Activated CD8-positive, alpha-beta memory T cell treated with anti-CD3 and anti-CD28 coated beads, Interleukin-2, amount 50 U/mL, for 4 hours (primary cell): ENCODE measurements at regions not wholly inside any gene's neighbourhood (a gene's known extent, or its start where the extent isn't known, plus 50 kb on each side); places are given as distances from the start of the nearest gene placed in this dataset.
"Not testable (repeated sequence)": the region's sequence is repeated elsewhere in the genome, so short reads cannot be mapped to it uniquely, and the experiment has no call there.

Experiments used
- DNase-seq: peaks from one replicate; pipeline ENCODE4 v3.0.0-alpha.2; 2020

- DNase-seq, result no peak
These were observed 52.7 kb upstream of the CRIM1 start for GRCh38 chr2:36302911-36303310.

- DNase-seq, result no peak
These were observed 53.7 kb upstream of the CRIM1 start for GRCh38 chr2:36301843-36302242.

- no peak for DNase-seq
These were observed 54.9 kb upstream of the CRIM1 start for GRCh38 chr2:36300697-36301096.

- no peak for DNase-seq
These were observed 58.8 kb upstream of the CRIM1 start for GRCh38 chr2:36296798-36297197.

GRCh38 chr2:36294316-36294721 lies 61.3 kb upstream of the CRIM1 start:
- DNase-seq, result no peak

- DNase-seq, result no peak
These were observed 65.2 kb upstream of the CRIM1 start for GRCh38 chr2:36290306-36290856.

- DNase-seq, result no peak
These were observed 65.8 kb upstream of the CRIM1 start for GRCh38 chr2:36289731-36290130.

DNA sequence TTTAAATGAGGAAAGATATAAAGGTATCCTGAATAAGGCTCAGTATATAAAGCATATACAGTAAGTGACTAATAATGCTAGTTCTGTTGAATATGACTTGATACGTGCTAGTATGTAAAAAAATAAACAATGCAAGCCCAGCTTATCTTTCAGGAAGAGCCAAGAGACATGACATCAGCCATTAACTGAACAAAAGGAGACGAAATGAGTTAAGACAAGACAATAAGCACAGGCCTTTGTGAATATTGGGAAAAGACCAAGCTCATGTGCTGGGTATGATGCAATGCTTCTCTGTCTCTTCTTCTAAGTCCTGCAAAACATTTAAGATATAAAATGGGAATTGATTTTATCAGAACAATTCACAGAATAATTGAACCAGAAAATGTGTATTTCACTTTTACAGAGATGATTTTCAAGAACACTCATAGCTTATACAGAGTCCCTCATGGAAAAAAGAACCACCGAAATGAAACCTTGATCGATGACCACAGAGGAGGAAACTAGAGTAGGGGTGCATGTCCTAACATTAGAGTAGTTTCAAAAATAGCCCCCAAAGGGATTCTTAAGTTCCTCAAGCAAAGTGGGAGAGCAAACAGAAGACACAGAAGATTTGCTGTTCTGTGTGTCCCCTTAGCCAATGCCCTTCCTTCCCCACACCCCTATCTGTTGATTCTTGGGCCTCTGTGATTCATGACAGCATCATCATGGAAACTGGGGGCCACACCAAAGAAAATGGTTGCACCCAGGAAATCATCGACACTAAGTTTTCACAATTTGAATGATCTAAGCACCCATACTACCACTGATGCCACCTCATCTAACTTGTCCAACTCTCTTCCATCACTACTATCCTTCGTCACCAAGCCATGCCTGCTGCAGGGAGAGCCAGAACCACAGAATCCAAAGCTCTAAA lies 68.0 kb upstream of the CRIM1 start:
- no peak for DNase-seq

DNA sequence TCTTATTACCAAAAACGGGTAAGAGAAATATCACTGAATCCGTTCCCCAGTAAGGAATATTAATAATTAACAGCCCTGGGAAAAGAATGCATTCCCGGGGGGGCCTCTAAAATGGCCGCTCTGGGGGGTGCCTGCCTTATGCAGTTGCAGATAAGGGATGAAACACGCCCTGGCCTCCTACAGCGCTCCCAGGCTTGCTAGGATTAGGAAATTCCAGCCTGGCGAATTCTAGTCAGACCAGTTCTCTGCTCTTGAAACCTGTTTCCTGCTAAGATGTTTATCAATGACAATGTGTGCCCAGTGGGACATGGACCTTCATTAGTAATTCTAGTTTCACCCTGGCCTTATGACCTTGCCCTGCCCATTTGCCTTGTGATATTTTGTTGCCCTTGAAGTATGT lies 76.1 kb upstream of the CRIM1 start:
- DNase-seq, result not testable (repeated sequence)

DNA sequence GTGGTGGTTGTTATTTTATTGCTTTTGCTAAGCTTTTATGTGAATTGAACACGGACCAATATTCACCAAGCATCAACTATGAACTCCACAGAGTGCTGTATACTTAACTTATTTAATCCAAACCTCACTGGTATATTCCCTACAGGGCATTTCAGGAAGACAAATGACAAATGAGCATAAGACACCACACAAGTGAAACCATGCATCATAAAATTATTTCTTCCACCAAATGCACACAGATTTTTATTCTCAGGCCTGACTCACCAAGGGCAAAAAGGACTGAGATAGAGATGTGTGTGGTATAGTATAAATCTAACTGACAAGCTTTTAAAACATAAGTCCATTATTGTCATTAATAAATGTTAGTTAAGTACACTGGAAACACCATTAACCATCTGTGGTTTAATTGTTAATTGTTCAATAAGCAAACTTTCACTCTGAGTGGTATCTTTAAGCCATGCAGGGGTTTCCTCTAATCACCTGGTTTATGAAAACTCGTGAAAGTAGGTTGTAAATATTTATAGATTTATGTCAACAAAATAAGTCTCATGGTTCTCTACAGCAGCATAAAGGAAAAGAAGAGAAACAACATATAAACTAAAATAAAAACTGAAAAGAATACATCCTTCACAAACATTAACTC lies 77.6 kb upstream of the CRIM1 start:
- DNase-seq, result no peak

DNA sequence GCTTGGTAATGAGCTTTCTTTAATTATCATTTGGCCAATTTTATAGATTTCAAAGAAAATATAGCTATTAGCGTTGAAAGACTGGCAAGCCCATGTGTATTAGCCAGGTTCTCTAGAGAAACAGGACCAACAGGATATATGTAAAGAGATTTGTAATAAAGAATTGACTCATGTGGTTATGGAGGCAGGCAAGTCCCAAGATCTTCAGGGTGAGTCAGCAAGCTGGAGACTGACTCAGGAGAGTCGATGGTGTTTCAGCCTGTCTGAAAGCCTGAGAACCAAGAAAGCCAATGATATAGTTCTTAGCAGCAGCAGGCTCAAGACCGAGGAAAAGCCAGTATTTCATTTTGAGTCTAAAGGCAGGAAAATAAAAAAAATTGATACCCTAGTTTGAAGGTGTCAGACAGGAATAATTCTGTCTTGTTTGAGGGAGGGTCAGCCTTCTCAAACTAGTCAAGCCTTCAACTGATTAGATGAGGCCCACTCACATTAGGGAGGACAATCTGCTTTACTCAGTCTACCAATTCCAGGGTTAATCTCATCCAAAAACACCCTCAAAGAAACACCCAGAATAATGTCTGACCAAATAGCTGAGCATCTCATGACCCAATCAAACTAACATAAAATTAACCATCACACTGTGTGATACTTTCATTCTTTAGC lies 78.3 kb upstream of the CRIM1 start:
- no peak for DNase-seq

- DNase-seq, result no peak
These were observed 84.3 kb upstream of the CRIM1 start for GRCh38 chr2:36271266-36271665.

GRCh38 chr2:36270758-36271157 lies 84.8 kb upstream of the CRIM1 start:
- DNase-seq, result no peak

DNA sequence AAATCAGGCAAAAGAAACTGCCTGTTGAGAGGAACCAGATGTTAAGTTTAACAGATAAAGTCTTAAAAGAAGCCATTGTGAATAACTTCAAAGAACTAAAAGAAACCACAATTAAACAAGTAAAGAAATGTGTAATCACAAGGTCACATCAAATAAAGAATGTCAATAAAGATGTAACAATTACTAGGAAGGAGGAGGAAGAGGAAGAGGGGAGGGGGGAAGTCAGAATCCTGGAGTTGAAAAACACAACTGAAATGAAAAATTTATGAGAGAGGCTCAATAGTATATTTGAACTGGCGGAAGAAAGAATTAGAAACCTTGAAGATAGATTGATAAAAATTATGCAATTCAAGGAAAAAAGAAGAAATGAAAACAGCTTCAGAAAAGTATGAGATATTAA lies 88.4 kb upstream of the CRIM1 start:
- no peak for DNase-seq

- no peak for DNase-seq
These were observed 88.9 kb upstream of the CRIM1 start for GRCh38 chr2:36266536-36267121.

DNA sequence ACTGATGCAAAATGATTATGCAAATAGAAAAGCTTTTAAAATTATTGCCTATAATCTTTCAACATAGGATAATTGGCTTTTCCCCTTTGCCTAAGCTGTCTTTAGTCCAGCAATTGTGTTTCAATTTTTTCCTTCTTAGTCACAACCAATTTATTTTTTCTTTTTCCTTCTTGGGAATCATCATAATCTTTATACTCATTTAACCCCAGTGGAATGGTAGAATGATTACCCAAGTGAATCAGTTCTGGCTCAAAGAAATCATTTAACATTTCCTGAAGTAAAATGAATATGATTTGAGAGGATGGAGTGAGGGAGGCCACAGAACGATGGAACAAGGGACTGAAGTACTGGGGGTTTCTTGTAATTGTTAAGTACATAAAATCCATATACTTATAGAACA lies 93.0 kb upstream of the CRIM1 start:
- DNase-seq, result no peak

- DNase-seq, result no peak
These were observed 99.7 kb upstream of the CRIM1 start for GRCh38 chr2:36255863-36256262.

- no peak for DNase-seq
These were observed 102.5 kb upstream of the CRIM1 start for GRCh38 chr2:36253086-36253485.

- no peak for DNase-seq
These were observed 109.1 kb upstream of the CRIM1 start for GRCh38 chr2:36246320-36246990.

GRCh38 chr2:36245651-36246050 lies 109.9 kb upstream of the CRIM1 start:
- DNase-seq, result no peak

- no peak for DNase-seq
These were observed 117.5 kb upstream of the CRIM1 start for GRCh38 chr2:36238106-36238505.

DNA sequence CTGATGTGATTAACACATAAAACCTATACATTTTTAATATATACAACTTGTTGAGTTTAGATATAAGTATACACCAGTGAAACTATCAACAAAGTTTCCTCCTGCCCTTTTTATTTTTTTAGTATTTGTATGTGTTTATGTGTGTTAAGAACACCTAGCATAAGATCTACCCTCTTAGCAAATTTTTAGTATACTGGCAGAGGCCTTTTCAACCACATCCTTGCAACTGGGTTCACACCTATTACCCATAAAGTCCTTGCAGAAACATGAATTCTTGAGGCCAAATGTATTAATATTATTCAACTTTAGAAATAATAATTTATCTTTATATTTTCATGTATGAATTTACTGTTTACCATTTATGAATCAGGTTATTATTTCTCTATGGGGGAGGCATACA lies 119.7 kb upstream of the CRIM1 start:
- no peak for DNase-seq

DNA sequence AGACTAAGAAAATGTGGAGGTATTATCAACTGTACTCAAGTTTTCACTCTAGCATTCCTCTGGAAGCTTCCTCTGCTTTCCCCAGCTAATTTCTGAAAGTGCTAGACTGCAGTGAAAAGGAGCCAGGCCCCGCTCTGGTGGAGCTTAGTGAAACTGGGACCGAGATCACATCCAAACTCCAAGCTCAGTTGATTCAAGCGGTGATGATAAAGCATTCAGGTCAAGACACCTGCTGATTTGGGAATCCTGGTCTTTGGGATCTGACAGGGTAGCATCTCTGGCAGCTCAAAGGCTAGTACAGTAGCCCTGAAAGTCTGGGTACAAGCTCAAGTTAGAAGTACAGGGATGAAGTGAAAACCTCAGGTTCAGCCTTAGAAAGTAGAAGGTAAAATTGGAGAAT lies 120.2 kb upstream of the CRIM1 start:
- DNase-seq, result no peak
